ENCODE measurements at regions not wholly inside any gene's neighbourhood (a gene's known extent, or its start where the extent isn't known, plus 50 kb on each side); places are given as distances from the start of the nearest gene placed in this dataset.
"Not testable (repeated sequence)": the region's sequence is repeated elsewhere in the genome, so short reads cannot be mapped to it uniquely, and the experiment has no call there.

GRCh38 chr15:47035475-47036406 lies 681.6 kb upstream of the SEMA6D start:
- no peak for DNase-seq

- DNase-seq: no peak
These were observed 680.3 kb upstream of the SEMA6D start for GRCh38 chr15:47037003-47037402.

- no peak for DNase-seq
These were observed 678.1 kb upstream of the SEMA6D start for GRCh38 chr15:47039225-47039624.

GRCh38 chr15:47041301-47041700 lies 676.0 kb upstream of the SEMA6D start:
- no peak for DNase-seq

GRCh38 chr15:47047981-47048380 lies 669.3 kb upstream of the SEMA6D start:
- not testable (repeated sequence) for DNase-seq

GRCh38 chr15:47066392-47066791 lies 650.9 kb upstream of the SEMA6D start:
- no peak for DNase-seq

GRCh38 chr15:47077846-47078245 lies 639.5 kb upstream of the SEMA6D start:
- not testable (repeated sequence) for DNase-seq

GRCh38 chr15:47095833-47096232 lies 621.5 kb upstream of the SEMA6D start:
- DNase-seq: no peak

- not testable (repeated sequence) for DNase-seq
These were observed 618.8 kb upstream of the SEMA6D start for GRCh38 chr15:47098526-47098925.

GRCh38 chr15:47099801-47100200 lies 617.5 kb upstream of the SEMA6D start:
- not testable (repeated sequence) for DNase-seq

GRCh38 chr15:47108800-47109199 lies 608.5 kb upstream of the SEMA6D start:
- not testable (repeated sequence) for DNase-seq

GRCh38 chr15:47116698-47117097 lies 600.6 kb upstream of the SEMA6D start:
- no peak for DNase-seq

- DNase-seq: no peak
These were observed 598.0 kb upstream of the SEMA6D start for GRCh38 chr15:47119349-47119748.

GRCh38 chr15:47124430-47125102 lies 592.7 kb upstream of the SEMA6D start:
- DNase-seq: no peak

GRCh38 chr15:47129033-47129432 lies 588.3 kb upstream of the SEMA6D start:
- no peak for DNase-seq

- DNase-seq: not testable (repeated sequence)
These were observed 585.9 kb upstream of the SEMA6D start for GRCh38 chr15:47131450-47131849.

- DNase-seq: no peak
These were observed 582.0 kb upstream of the SEMA6D start for GRCh38 chr15:47135267-47135666.

- DNase-seq: no peak
These were observed 581.1 kb upstream of the SEMA6D start for GRCh38 chr15:47136236-47136635.

GRCh38 chr15:47139965-47140364 lies 577.3 kb upstream of the SEMA6D start:
- DNase-seq: no peak

GRCh38 chr15:47157827-47158226 lies 559.5 kb upstream of the SEMA6D start:
- DNase-seq: no peak

GRCh38 chr15:47158573-47158972 lies 558.7 kb upstream of the SEMA6D start:
- no peak for DNase-seq

- no peak for DNase-seq
These were observed 540.1 kb upstream of the SEMA6D start for GRCh38 chr15:47177177-47177576.

GRCh38 chr15:47179988-47180387 lies 537.3 kb upstream of the SEMA6D start:
- no peak for DNase-seq

GRCh38 chr15:47182818-47183217 lies 534.5 kb upstream of the SEMA6D start:
- DNase-seq: no peak
